ENCODE measurements at regions not wholly inside any gene's neighbourhood (a gene's known extent, or its start where the extent isn't known, plus 50 kb on each side); places are given as distances from the start of the nearest gene placed in this dataset.

GRCh38 chr6:140048202-140048790, 673.8 kb upstream of the CITED2 start:
- TF ChIP-seq CTCF (IDR thresholded peaks at IDR 0.05) (no peak), POLR2A (IDR thresholded peaks at IDR 0.05) (no peak)
